HG02642 (cell line): ENCODE measurements at regions not wholly inside any gene's neighbourhood (a gene's known extent, or its start where the extent isn't known, plus 50 kb on each side); places are given as distances from the start of the nearest gene placed in this dataset.

ENCODE experiments used
- ATAC-seq: cut with Tn5 transposase; IDR thresholded peaks from one replicate; pipeline ENCODE4 v1.9.1; 2021; ENCODE audit warnings: mild to moderate bottlenecking; ENCODE audit not compliant: unreplicated experiment, poor library complexity

- no peak for ATAC-seq
Observed at GRCh38 chr18:61209801-61210200, 123.4 kb upstream of the CDH20 start.

GRCh38 chr18:61216051-61216450, 117.2 kb upstream of the CDH20 start:
- no peak for ATAC-seq

- no peak for ATAC-seq
Observed at GRCh38 chr18:61222206-61222605, 111.0 kb upstream of the CDH20 start.

- ATAC-seq = no peak
Observed at GRCh38 chr18:61225336-61225735, 107.9 kb upstream of the CDH20 start.

- no peak for ATAC-seq
Observed at GRCh38 chr18:61236356-61237057, 96.7 kb upstream of the CDH20 start.

GRCh38 chr18:61237529-61237928, 95.7 kb upstream of the CDH20 start:
- ATAC-seq = no peak

- ATAC-seq = no peak
Observed at GRCh38 chr18:61239051-61239450, 94.2 kb upstream of the CDH20 start.

GRCh38 chr18:61241260-61241853, 91.9 kb upstream of the CDH20 start:
- ATAC-seq = no peak

- ATAC-seq = no peak
Observed at GRCh38 chr18:61244632-61245031, 88.6 kb upstream of the CDH20 start.

GRCh38 chr18:61245276-61245675, 88.0 kb upstream of the CDH20 start:
- no peak for ATAC-seq

- ATAC-seq = no peak
Observed at GRCh38 chr18:61248589-61248988, 84.6 kb upstream of the CDH20 start.

- ATAC-seq = no peak
Observed at GRCh38 chr18:61256291-61256690, 76.9 kb upstream of the CDH20 start.

- ATAC-seq = no peak
Observed at GRCh38 chr18:61261870-61262269, 71.4 kb upstream of the CDH20 start.

- no peak for ATAC-seq
Observed at GRCh38 chr18:61272793-61273192, 60.4 kb upstream of the CDH20 start.

GRCh38 chr18:61273533-61273932, 59.7 kb upstream of the CDH20 start:
- no peak for ATAC-seq

- no peak for ATAC-seq
Observed at GRCh38 chr18:61274416-61274960, 58.7 kb upstream of the CDH20 start.

- ATAC-seq = no peak
Observed at GRCh38 chr18:61277808-61278207, 55.4 kb upstream of the CDH20 start.

- no peak for ATAC-seq
Observed at GRCh38 chr18:61281431-61281830, 51.8 kb upstream of the CDH20 start.

GRCh38 chr18:61282926-61283325, 50.3 kb upstream of the CDH20 start:
- ATAC-seq = no peak
